ENCODE measurements at regions not wholly inside any gene's neighbourhood (a gene's known extent, or its start where the extent isn't known, plus 50 kb on each side); places are given as distances from the start of the nearest gene placed in this dataset.
"Not testable (repeated sequence)": the region's sequence is repeated elsewhere in the genome, so short reads cannot be mapped to it uniquely, and the experiment has no call there.

DNA sequence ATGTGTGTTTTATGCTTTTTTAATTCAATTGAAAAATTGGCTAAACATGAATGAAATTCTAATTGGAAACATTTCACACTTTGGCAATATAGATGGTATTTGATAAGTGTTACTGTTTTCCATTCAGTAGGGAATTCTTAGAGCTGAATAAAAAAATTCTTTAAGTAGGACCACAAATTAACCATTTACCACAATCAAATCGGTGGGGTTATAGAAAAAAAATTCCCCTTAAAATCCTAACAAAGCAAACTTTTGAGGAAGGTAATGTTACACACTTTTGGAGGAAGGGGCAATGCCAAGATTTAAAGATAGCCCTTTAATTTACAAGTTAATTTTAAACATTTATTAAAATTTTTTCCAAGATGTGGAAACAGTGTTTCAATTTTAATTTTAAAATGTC, 279.0 kb upstream of the FIGN start:
- no peak for DNase-seq

DNA sequence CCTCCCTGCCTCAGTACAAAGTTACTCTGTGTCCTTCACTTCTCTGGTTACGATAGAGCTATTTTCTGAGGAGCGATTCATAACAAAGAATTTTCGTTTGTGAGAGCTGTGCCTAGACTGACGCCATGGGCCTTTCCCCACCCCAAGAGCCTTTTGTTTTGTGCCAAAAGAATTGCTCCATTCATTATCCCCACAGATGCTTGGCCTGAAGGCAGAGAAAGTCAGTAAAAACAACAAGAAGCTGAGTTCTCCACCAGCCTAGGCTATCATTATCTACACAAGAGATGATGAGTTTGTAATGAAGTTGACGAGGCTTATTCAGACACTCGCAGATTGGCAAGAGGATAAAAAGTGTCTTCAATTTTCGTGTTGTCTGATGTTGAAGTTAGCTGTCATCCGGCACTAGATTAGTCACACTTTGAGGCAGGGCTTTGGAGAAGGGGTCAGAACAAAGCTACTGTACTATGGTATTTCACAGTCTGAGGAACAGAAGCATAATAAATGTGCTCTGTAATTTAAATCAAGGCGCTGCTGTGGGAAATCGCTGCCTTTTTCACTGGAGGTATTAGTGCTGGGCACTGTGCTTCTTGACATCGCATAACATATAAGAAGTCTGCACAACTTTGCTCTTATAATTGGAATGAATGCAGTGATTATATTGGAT, 278.4 kb upstream of the FIGN start:
- peak; percentile 31 to 67 for DNase-seq

DNA sequence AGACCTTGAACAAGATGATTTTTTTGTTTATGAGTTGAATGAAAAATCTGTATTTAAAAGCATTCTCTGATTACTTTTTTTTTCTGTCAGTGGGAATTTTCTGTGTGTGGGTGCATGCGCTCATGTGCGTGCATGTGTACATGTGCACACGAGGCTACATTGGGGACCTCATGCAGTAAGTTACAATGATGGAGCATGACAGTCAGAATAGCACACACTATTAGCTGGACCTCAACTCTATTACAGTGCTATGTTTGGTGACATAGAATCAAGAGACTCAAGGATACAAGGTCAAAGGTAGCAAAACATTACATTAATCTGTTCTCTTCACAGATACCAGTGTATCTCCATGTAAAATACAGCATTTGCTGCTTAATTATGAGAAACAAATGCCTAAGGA, 276.8 kb upstream of the FIGN start:
- no peak for DNase-seq

DNA sequence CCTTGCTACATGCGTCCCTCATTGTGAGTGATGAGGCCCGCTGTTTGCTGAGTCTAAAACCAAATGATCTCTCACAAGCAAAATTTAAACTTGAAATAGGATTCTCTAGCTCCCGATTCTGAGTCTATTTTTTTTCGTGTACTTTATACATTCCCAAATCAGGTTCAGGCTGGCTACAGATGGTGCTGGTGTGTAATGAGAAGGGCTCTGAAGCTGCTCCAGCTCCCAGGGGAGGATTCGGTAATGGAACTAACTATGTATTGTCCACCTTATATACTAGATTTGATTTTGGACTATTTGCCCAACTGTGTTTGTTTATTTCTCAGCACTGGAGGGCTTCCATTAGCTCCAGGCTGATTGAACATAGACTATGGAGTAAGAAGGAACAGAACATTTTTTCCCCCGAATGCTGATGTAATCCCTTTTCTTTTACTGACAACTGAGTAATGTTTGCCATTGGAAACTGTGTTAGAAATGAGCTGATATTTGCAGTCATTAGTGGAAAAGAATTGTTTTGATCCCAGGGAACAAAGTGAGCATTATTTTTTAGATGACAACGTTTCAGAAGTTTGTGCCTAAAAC, 274.0 kb upstream of the FIGN start:
- peak; percentile 53 to 83 for DNase-seq

DNA sequence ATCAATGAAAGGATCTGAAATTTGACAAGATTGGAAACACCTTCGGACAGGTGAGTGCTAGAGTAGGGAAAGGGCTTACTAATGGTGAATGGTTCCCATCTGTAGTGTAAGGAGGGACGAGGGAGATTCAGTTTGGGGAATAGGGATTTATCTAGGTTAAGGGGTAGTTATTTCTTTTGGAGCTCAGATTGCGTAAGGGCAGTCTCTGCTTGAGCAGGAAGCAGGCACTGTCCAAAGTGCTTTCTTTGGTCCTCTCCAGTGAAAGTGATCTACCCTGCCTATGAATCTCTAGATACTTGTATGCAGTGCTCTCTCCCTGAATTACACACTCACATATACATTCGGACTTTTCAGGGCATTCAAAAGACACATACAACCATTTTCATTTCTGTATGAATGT, 272.9 kb upstream of the FIGN start:
- DNase-seq = no peak

DNA sequence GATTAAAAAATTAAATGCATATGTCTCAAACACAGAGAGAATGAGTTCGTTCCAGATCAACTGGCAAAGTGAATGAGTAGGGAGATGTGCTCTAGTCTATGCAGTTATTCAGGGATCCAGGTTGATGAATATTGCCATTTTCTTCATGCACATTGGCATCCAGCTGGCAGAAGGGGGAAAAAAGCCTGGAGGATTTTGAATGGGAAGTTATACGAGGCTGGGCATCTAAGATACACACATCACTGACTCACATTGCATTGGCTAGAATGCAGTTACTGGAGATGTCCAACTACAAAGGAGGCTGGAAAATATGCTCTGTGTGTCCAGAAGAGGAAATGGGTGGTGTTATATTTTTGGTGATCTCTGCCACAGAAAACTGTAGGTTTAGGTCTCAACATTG, 270.9 kb upstream of the FIGN start:
- DNase-seq = no peak

DNA sequence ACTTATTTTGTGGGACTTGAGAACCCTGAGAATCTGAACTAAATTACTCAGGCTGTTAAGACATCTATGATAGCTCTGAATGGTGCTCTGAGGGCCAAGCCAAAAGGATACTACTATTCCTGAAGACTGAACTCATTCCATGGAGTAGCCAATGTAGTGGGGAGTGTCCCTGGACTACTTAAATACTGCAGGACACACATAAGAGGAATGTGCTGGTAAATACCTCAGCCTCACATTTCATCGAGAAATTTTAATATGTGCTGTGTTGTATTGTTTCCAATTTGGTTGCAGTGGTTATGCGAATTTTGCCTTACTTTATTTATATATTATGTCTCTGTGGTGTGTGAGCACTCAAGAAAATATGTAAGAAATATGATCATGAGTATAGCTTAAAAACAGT, 264.4 kb upstream of the FIGN start:
- DNase-seq = no peak

DNA sequence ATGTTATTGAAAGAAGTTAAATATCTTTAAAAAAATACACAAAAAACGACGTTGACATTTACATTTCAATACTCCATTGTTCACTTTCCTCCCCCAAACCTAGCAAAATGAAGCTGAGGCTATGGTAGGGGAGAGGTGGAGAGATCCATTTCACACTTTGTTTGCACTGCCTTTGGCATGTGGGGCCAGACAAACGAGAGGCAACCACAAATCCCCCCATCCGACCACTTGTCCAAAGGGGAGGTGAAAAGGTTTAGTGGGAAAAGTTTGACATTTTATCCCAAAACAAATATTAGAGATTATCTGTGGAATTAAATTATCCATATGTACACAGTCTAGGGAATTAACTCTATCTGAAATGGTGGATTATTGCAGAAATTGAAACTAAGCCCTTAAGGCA, 261.7 kb upstream of the FIGN start:
- DNase-seq = no peak

DNA sequence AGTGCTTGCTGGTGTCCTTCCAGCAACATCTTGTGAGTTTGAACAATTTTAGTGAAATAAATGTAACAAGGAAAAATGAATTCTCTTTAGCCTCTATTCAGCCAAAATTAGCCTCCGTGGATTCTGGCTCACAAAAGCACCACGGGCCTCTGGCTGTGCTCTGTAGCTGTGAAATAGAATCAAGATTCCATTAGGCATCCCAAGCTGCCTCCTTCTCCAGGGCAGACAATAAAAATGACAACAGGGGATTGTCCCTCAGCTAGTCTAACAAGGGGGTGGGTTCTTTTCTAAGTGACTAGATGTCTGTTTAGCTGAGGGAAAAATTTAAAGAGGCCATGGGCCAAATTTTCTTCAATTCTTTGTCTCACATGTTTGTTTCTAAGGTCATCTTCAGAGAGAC, 254.7 kb upstream of the FIGN start:
- no peak for DNase-seq

DNA sequence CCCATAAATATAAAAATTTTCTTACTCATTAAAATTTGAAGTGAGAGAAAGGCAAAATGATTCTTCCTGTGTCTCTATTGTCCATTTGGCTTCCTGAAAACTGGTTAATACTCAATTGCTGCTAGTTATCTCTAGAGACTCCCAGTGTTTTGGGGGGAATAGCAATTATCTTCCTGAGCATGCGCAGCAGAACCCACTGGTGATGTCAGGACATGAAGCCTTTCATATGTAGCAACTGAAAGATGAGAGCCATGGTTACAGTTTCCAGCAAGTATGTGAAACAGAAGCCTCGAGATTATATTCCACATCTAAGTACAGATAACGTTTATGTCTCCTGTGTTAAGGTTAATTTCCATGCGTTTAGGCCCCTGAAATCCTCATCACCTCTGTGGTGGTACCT, 254.3 kb upstream of the FIGN start:
- no peak for DNase-seq

DNA sequence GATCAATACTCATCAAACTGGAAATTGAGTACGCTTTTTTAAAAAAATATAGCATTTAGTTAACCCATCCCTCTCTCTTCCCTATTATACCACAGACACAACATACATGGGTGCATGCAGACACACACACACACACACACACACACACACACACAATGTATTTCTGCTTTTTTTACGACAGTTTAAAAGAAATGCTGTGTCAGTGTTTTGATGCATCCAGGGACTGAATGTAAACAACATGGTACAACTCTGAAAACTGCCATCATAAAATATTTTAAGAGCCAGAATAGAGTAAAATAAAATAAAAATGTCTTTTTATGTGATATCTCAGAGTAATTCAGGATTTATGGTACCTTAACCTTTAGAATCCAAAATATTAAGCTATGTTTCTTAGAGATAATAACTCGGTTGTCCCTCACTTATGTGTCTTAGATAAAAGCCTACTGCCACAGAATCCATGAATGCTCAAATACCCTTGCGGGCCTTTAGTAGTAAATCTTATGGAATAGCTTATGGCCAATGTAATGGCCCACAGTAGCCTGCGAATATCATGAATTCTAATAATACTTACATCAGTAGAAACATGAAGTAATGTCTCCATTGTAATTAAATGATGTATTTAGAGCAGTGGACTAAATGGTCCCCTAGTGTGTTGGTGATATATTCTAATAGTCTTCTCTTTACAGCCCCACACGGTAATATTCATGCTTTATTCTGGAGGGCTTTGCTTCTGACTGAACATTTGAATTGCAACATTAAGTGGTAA, 251.6 kb upstream of the FIGN start:
- no peak for DNase-seq

DNA sequence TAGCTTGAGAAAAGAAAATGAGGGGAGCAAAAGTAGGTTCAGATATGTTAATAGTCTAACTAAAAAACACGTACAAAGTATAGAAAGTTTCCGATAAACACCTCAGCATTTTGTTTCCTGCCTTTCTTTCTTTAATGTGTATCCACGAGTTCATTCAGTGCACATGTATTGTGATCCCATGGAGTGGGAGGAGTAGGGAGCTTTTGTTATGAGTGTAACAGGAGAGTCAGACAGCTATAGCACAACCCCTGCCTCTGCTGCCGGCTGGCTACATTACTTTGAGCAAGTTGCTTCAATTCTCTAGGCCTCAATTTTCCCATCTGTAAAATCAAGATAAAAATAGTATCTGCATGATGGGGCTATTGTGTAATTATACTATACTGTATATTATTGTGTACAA, 249.2 kb upstream of the FIGN start:
- no peak for DNase-seq

DNA sequence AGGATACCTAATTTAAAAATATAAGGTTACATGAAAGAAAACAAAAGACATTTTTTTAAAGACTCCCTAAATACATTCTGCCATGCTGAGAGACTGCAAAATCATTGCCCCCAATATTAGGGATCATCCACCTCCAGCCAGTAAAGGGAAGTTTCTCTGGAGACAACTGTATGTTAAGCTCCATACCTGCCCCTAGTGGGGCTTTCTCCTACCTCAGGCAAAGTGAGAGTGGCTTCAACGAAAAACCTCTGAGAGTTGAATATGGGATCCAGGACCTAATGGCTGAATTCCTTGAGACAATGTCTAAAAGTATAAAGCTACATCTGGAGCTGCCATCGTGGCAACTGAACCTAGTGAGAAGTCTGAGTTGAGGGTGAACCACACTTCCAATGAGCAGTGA, 248.1 kb upstream of the FIGN start:
- no peak for DNase-seq

DNA sequence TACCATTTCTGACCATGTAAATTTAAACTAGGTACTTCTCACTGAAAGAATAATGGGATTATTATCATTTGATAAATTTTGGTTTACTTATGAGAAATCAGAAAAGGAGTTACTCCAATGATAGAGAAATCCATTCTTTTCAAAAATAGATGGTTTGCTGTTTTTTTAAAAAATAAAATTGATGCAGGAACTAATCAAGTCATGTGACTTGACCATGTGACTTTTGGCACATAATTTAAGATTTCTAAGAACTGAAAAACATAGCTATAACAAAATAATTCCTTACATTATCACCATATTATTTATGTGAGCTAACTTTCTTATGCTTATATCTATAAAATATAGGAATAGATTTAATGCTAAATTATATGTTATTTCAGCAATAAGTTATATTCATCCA, 247.1 kb upstream of the FIGN start:
- DNase-seq = no peak

DNA sequence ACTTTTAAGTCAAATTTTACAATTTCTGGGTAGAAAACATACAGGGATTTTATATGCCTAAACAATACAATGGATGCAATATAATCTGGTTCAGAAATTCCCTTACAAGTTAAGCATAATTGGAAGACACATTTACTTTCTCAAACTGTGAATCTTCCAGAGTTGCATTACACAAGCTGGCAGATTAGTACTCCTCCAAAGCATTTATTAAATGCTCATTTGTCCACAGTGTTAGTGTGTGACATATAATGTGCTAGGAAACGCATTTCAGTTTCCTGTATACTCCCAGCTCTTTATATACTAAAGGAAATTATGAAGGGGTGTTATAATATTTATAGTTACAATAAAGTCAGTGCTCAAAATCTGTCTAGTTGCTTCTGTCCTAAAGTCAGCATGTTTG, 239.0 kb upstream of the FIGN start:
- no peak for DNase-seq

DNA sequence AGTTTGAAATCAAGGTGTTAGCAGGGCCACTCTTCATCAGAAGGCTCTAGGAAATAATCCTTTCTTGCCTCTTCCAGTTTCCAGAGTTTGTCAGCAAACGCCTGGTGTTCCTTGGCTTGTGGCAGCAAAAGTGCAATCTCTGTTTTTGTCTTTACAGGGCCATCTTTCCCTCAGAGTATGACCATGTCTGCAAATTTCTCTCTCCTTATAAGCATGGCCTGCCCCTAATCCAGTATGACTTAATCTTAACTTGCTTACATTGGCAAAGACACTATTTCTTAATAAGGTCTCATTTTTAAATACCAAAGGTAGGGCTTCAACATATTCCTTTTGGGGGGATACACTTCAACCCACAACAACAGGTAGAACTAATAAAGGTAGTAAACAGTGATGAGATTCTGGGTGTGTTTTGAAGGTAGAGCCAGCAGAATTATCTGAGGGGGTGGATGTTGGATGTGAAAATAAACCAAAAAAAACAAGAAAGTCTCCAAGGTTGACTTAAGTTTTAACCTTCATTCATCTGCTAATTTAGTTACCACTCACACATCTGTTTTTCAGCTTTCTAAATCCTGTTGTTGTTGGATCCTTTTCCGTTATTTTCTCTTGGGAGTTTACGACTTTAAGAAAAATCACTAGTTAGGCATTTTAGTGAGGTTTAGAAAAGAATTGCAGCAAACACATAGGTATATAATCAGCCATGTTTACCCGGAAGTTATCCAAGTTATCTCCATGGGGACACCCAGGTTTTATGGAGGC, 234.4 kb upstream of the FIGN start:
- no peak for DNase-seq

DNA sequence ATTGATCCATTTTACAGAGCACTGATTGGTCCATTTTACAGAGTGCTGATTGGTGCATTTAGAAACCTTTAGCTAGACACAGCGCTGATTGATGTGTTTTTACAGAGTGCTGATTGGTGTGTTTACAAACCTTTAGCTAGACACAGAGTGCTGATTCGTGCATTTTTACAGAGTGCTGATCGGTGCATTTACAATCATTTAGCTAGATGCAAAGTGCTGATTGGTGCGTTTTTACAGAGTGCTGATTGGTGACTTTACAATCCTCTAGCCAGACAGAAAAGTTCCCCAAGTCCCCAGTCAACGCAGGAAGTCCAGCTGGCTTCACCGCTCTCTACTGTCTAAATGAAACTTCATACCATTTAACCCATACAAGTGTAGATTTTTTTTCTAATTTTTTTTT, 228.5 kb upstream of the FIGN start:
- DNase-seq = not testable (repeated sequence)

DNA sequence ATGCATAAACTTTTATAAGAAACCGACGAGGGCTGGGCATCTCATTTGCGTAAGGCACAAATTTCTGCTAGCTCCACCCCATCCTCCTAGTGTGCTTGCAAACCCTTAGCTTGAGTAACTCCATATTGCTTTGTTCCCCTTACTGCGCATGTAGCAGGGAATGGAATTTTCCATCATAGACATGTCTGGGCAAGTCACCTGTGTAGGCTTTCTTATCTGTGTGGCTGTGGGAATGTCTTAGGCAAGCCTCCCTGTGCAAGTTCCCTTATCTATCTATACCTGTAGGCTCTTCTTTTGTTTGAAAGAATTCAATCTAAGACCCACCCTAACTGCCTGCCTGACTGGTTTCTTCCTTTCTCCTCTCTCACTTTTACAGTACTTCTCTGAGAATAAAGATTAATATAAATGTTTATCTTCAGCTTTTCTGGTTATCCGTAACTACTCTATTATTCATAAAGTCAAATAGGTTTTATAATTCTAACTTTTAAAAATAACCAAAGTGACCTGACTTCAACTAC, 217.6 kb upstream of the FIGN start:
- no peak for DNase-seq

DNA sequence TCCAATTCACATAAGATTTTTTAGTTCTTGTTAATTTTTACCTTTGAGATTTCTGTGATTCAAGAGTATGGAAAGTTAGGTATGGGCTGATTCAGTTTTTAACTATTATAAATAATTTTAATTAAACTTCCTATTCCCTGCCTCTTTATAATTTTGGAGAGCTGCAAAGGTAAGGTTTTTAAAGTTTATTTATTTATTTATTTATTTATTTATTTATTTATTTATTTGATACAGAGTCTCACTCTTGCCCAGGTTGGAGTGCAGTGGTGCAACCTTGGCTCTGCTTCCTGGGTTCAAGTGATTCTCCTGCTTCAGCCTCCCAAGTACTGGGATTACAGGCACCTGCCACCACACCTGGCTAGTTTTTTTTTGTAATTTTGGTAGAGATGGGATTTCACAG, 215.5 kb upstream of the FIGN start:
- no peak for DNase-seq

DNA sequence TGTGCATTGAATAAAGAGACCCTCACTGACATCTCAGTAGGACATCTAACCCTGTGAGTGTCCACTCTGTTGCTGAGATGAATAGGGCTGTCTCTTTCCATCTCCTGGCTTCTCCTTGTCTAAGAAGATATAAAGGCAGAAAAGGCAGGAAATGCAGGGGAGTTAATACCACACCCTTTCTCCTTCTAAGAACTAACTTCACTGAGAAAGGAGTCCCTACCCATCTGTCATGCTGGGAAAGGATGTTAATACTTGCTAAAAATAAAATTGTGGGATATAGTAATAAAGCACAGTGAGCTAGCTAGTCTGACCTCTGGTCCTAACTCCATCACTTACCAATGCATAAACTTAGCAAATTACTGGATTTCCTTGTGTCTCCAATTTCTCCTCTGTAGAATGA, 213.9 kb upstream of the FIGN start:
- DNase-seq = no peak

DNA sequence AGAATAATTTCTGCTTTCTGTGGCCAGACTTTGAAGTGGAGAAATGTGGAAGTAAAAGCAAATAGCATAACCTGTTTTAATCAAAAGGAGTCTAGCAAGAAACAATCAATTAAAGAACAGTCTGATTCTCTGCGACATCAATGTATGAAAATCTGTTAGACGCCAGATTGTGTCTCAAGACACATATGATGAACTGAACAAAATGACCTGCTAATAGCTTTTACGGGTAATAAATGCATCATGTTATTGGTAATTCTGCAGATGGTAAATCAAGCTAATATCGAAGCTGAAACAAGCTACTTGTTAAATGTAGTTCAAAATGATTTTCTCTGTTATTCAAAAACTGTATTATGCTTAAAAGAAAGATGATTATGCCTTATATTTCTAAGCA, 208.5 kb upstream of the FIGN start:
- no peak for DNase-seq

DNA sequence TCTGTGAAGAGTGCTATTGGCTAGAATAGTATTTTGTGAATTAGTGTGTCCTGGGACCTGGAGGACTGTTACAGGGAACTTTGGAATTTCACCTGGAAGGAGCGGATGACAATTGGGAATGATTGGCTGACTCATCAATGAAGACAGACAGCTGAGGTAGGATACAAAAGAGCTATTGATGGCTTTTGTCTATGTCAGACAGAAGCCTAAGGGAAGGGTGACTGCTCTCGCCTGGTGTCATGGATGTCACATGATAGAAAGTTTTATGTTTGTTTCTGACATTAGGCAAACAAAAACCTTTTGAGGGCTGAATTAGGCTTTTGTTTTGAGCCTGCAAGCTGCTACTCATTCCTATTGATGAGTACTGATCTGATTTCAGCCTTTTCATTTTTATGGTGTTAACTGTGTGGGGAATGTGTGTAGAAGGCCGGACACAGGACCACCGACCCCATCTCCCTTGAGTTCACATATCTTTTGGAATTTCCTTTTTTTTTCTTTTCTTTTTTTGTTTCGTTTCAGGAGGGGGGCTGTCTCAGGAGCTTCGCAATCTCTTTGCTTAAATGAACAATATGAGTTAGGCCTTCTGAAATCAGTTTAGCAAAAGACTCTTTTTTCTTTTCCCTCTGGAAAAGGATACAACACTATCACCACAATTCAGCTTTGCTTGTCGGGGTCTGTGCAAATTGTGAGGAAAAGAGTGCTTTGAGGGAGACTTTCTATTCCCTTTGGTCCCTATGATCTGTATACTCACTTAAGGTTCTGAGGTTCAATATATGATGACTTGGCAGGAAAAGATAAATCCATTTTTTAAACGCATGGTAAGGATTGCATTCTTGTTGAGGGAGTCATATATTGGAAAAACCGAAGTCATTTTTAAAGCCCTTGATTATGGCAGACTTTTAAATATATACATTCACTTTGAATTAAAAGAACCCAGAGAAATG, 207.9 kb upstream of the FIGN start:
- no peak for DNase-seq

Data from NCI-H2081 (cell line).